DND-41 (cell line): ENCODE measurements at regions not wholly inside any gene's neighbourhood (a gene's known extent, or its start where the extent isn't known, plus 50 kb on each side); places are given as distances from the start of the nearest gene placed in this dataset.

ENCODE experiments used
- ATAC-seq: fragments of 200-7000 bp; cut with Tn5 transposase; 3 replicates; pipeline ENCODE4 v1.9.1; 2021; ENCODE audit warnings: low read depth; ENCODE audit not compliant: insufficient read depth
- DNase-seq: peaks from one replicate; pipeline ENCODE4 v3.0.0-alpha.2; 2020
- H2AFZ ChIP-seq: 2 replicates; pipeline ENCODE4 v1.6.0; 2012; ENCODE audit warnings: low read depth, low read length
- H3K27ac ChIP-seq: 2 replicates; pipeline ENCODE4 v1.5.1; 2012; ENCODE audit warnings: low read length, inconsistent platforms
- H3K27me3 ChIP-seq: fragments of 200-600 bp; sonication (generic); 2 replicates; pipeline ENCODE4 v1.6.0; 2012; ENCODE audit warnings: low read length, mild to moderate bottlenecking, inconsistent platforms; ENCODE audit not compliant: insufficient read depth, poor library complexity
- H3K36me3 ChIP-seq: 2 replicates; pipeline ENCODE4 v1.5.1; 2012; ENCODE audit warnings: low read length, inconsistent platforms; ENCODE audit not compliant: insufficient read depth
- H3K4me1 ChIP-seq: 2 replicates; pipeline ENCODE4 v1.5.1; 2012; ENCODE audit warnings: mild to moderate bottlenecking, low read length; ENCODE audit not compliant: insufficient read depth
- H3K4me2 ChIP-seq: 2 replicates; pipeline ENCODE4 v1.6.0; 2012; ENCODE audit warnings: mild to moderate bottlenecking, moderate library complexity, low read length, inconsistent platforms; ENCODE audit not compliant: insufficient read depth
- H3K4me3 ChIP-seq, 2 experiments: fragments of 200-600 bp in 1 of 2; shearing (Covaris generic) in 1 of 2; 2 replicates each; pipeline ENCODE4 v1.5.1; 2012 to 2016; ENCODE audit warnings: inconsistent platforms in 2 of 2, low read length in 2 of 2, mild to moderate bottlenecking in 2 of 2, low read depth in 1 of 2, moderate library complexity in 1 of 2
- H3K79me2 ChIP-seq: 2 replicates; pipeline ENCODE4 v1.6.0; 2012; ENCODE audit warnings: low read length, inconsistent platforms; ENCODE audit not compliant: insufficient read depth
- H3K9ac ChIP-seq: 2 replicates; pipeline ENCODE4 v1.6.0; 2012; ENCODE audit warnings: low read depth, mild to moderate bottlenecking, inconsistent platforms, low read length, moderate library complexity
- H3K9me3 ChIP-seq: 2 replicates; pipeline ENCODE4 v1.5.1; 2012; ENCODE audit warnings: low read length, moderate library complexity, mild to moderate bottlenecking, inconsistent platforms; ENCODE audit not compliant: insufficient read depth, severe bottlenecking
- H4K20me1 ChIP-seq: 2 replicates; pipeline ENCODE4 v1.6.0; 2012; ENCODE audit warnings: low read length; ENCODE audit not compliant: insufficient read depth
- EZH2 ChIP-seq: IDR thresholded peaks from 3 replicates; pipeline ENCODE4 v1.6.1; 2012; ENCODE audit warnings: borderline replicate concordance, low read depth, mild to moderate bottlenecking, moderate library complexity, low read length, inconsistent platforms; ENCODE audit not compliant: severe bottlenecking
- TF ChIP-seq, protein P1 (sequence below): IDR thresholded peaks from 2 replicates; pipeline ENCODE4 v1.5.1; 2012; ENCODE audit warnings: borderline replicate concordance, low read length, moderate library complexity, mild to moderate bottlenecking; ENCODE audit not compliant: poor library complexity, severe bottlenecking; ENCODE audit errors: extremely low read depth

- Histone ChIP-seq H3K27ac (no peak overlapping the region), H3K79me2 (no peaks in the 10 kb centered on the region), H3K4me3 (no peak overlapping the region), H3K4me2 (no peak overlapping the region), H2AFZ (no peak overlapping the region), H4K20me1 (no peaks in the 10 kb centered on the region), H3K4me1 (no peaks in the 10 kb centered on the region), H3K36me3 (no peaks in the 10 kb centered on the region), H3K9ac (no peak overlapping the region), H3K9me3 (no peaks in the 10 kb centered on the region), H3K27me3 (no peaks in the 10 kb centered on the region)
- no peak for DNase-seq
- ATAC-seq, result no peak
- no peak for TF ChIP-seq EZH2
- TF ChIP-seq, protein P1, sequence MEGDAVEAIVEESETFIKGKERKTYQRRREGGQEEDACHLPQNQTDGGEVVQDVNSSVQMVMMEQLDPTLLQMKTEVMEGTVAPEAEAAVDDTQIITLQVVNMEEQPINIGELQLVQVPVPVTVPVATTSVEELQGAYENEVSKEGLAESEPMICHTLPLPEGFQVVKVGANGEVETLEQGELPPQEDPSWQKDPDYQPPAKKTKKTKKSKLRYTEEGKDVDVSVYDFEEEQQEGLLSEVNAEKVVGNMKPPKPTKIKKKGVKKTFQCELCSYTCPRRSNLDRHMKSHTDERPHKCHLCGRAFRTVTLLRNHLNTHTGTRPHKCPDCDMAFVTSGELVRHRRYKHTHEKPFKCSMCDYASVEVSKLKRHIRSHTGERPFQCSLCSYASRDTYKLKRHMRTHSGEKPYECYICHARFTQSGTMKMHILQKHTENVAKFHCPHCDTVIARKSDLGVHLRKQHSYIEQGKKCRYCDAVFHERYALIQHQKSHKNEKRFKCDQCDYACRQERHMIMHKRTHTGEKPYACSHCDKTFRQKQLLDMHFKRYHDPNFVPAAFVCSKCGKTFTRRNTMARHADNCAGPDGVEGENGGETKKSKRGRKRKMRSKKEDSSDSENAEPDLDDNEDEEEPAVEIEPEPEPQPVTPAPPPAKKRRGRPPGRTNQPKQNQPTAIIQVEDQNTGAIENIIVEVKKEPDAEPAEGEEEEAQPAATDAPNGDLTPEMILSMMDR, result no peak
These were observed 418.6 kb upstream of the MAN1A1 start for GRCh38 chr6:119768201-119768600.

DNA sequence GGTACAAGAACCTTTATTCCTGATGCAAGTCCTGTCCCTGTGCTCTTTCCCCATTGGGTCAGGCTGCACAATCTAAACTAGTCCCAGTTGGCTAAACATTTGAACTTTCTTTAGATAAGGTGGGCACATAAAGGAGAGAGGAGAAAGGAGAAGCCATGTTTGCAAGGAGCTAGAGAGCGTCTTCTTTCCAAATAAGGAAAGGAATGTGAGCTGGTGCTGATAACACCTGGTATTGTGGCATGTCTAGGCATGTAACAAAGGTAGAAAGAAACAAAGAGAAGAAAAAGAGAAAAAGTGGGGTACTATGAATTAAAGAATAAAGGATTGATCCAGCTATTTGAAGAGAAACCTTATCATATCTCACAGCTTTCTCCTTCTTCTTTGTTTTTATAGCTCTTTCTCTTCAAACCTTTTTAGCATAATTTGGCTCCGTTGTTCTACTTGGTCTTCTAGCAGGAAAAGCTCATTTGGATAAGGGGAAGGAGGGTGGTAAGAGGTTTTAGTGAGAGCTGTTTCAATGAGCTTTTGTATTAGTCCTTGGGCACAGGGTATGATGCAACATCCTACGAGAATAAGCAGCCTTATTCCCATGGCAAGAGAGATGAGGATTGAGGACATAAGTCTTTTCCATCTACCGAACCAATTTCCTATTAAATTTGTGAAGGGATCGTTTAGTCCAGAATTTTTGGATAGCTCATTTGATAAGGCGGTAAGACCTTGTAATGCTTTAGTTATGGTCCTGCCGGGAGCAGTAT, 415.5 kb upstream of the MAN1A1 start:
- Histone ChIP-seq H3K27me3 (no peaks in the 10 kb centered on the region), H2AFZ (no peak overlapping the region), H4K20me1 (no peaks in the 10 kb centered on the region), H3K79me2 (no peaks in the 10 kb centered on the region), H3K27ac (no peak overlapping the region), H3K9me3 (no peaks in the 10 kb centered on the region), H3K9ac (no peak overlapping the region), H3K4me2 (no peak overlapping the region), H3K4me3 (no peak overlapping the region), H3K4me1 (no peaks in the 10 kb centered on the region), H3K36me3 (no peaks in the 10 kb centered on the region)
- ATAC-seq (no peak), DNase-seq (no peak)
- TF ChIP-seq, protein P1, result no peak
- TF ChIP-seq EZH2, result no peak

DNA sequence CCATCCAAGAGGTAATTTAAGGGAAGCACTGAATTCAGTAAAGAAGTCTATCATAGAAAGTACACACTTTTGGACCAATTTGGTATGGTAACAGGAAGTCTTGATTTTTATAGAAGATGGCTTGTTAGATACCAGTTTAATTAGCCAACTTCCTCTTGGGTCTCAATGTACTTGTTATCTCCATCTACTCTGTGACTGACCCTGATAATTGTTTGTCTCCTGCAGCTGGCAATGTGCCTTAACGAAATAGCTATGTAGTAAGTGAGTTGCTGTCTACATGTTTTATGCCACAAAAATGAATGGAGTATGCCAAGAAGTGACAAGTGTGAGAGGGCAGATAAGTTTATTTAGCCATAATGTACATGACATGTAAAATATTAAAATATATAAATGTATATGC, 410.5 kb upstream of the MAN1A1 start:
- ATAC-seq, result no peak
- no peak overlapping the region for H3K27ac ChIP-seq
- no peaks in the 10 kb centered on the region for H3K4me1 ChIP-seq
- no peaks in the 10 kb centered on the region for H4K20me1 ChIP-seq
- H3K27me3 ChIP-seq, result no peaks in the 10 kb centered on the region
- TF ChIP-seq EZH2, result no peak
- TF ChIP-seq, protein P1, result no peak
- DNase-seq, result no peak
- no peak overlapping the region for H2AFZ ChIP-seq
- H3K9me3 ChIP-seq, result no peaks in the 10 kb centered on the region
- no peaks in the 10 kb centered on the region for H3K79me2 ChIP-seq
- H3K9ac ChIP-seq, result no peak overlapping the region
- H3K36me3 ChIP-seq, result no peaks in the 10 kb centered on the region
- no peak overlapping the region for H3K4me2 ChIP-seq
- no peak overlapping the region for H3K4me3 ChIP-seq

GRCh38 chr6:119758385-119758784, 408.8 kb upstream of the MAN1A1 start:
- H3K36me3 ChIP-seq, result no peaks in the 10 kb centered on the region
- H3K9ac ChIP-seq, result no peak overlapping the region

More at GRCh38 chr6:119758385-119758784, 408.8 kb upstream of the MAN1A1 start:
- TF ChIP-seq, protein P1, result no peak
- TF ChIP-seq EZH2, result no peak
- no peaks in the 10 kb centered on the region for H3K79me2 ChIP-seq
- no peak overlapping the region for H3K4me3 ChIP-seq
- H2AFZ ChIP-seq, result no peak overlapping the region
- no peak for ATAC-seq
- H3K27me3 ChIP-seq, result no peaks in the 10 kb centered on the region
- no peaks in the 10 kb centered on the region for H3K9me3 ChIP-seq
- DNase-seq, result no peak
- H3K4me1 ChIP-seq, result no peaks in the 10 kb centered on the region
- no peak overlapping the region for H3K4me2 ChIP-seq
- no peak overlapping the region for H3K27ac ChIP-seq
- H4K20me1 ChIP-seq, result no peaks in the 10 kb centered on the region
